GM12891 (cell line): ENCODE measurements at regions not wholly inside any gene's neighbourhood (a gene's known extent, or its start where the extent isn't known, plus 50 kb on each side); places are given as distances from the start of the nearest gene placed in this dataset.

Source experiments
- PAX5 ChIP-seq: IDR thresholded peaks from 2 replicates; pipeline ENCODE4 v1.6.1; 2011; ENCODE audit warnings: low read length, moderate library complexity, mild to moderate bottlenecking; ENCODE audit not compliant: insufficient read depth, severe bottlenecking
- POLR2A ChIP-seq: IDR thresholded peaks from 2 replicates; pipeline ENCODE4 v1.6.1; 2011; ENCODE audit warnings: low read depth, low read length, control low read depth
- POLR2AphosphoS5 ChIP-seq: IDR thresholded peaks from 2 replicates; pipeline ENCODE4 v1.6.1; 2011; ENCODE audit warnings: low read depth, low read length, control low read depth
- POU2F2 ChIP-seq: IDR thresholded peaks from 2 replicates; pipeline ENCODE4 v1.6.1; 2011; ENCODE audit warnings: low read depth, mild to moderate bottlenecking, control low read depth, low read length, moderate library complexity
- TAF1 ChIP-seq: IDR thresholded peaks from 2 replicates; pipeline ENCODE4 v1.6.1; 2011; ENCODE audit warnings: low read depth, low read length, control low read depth

DNA sequence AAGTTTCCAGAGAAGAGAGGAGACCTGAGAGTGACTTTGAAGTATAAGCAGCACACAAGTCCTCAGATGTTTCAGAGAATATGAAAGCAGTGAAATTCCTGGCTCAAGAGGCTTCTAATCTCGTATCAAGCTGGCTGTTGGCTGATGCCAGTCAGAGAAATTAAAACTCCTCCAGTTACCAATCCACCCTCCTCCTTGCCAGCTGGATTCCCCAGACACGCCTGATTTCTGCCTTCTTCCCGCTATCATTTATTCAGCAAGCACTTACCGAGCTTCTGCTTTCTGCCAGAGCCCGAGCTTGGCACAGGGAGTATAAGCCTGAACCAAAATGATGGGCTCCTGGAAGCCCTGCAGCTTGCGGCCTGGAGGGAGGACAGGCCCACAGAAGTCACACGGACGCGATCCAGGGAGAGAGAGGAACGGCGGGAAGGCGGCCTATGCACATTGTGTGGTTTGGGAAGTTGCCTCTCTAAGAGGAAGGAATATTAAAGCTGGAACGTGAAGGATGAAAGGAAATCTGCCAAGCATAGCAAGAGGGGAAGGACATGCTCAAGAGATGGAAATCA is 102.4 kb upstream of the TBL1X start:
- TF ChIP-seq POLR2AphosphoS5 = no peak
- no peak for TF ChIP-seq POLR2A
- no peak for TF ChIP-seq TAF1
- no peak for TF ChIP-seq POU2F2
- no peak for TF ChIP-seq PAX5
